GM23338 (cell line): ENCODE measurements at regions not wholly inside any gene's neighbourhood (a gene's known extent, or its start where the extent isn't known, plus 50 kb on each side); places are given as distances from the start of the nearest gene placed in this dataset.

ENCODE experiments used
- ATAC-seq: fragments of 200-7000 bp; cut with Tn5 transposase; 3 replicates; pipeline ENCODE4 v1.9.1; 2020
- DNase-seq: peaks from one replicate; pipeline ENCODE4 v3.0.0-alpha.2; 2015; ENCODE audit warnings: low spot score
- H2AFZ ChIP-seq: fragments of 200-600 bp; sonication (generic); 2 replicates; pipeline ENCODE4 v1.8.0; 2016; ENCODE audit warnings: antibody characterized with exemption, mild to moderate bottlenecking, moderate library complexity
- H3F3A ChIP-seq: fragments of 200-600 bp; sonication (generic); replicated peaks from 2 replicates; pipeline ENCODE4 v1.8.0; 2017; ENCODE audit warnings: antibody characterized with exemption, mixed run types, low read depth
- H3K27ac ChIP-seq: fragments of 200-600 bp; sonication (generic); 2 replicates; pipeline ENCODE4 v1.6.1; 2016; ENCODE audit warnings: low read depth
- H3K27me3 ChIP-seq: fragments of 200-600 bp; sonication (generic); 2 replicates; pipeline ENCODE4 v1.8.0; 2016; ENCODE audit warnings: mild to moderate bottlenecking, mixed run types, moderate library complexity; ENCODE audit not compliant: insufficient read depth
- H3K36me3 ChIP-seq: fragments of 200-600 bp; sonication (generic); 2 replicates; pipeline ENCODE4 v1.8.0; 2016; ENCODE audit warnings: mild to moderate bottlenecking; ENCODE audit not compliant: insufficient read depth
- H3K4me1 ChIP-seq: fragments of 200-600 bp; sonication (generic); 2 replicates; pipeline ENCODE4 v1.8.0; 2016; ENCODE audit warnings: mild to moderate bottlenecking, moderate library complexity; ENCODE audit not compliant: insufficient read depth
- H3K4me2 ChIP-seq: fragments of 200-600 bp; sonication (generic); 2 replicates; pipeline ENCODE4 v1.7.1; 2017; ENCODE audit warnings: mixed run types
- H3K4me3 ChIP-seq: fragments of 200-600 bp; sonication (generic); 2 replicates; pipeline ENCODE4 v1.6.1; 2016; ENCODE audit warnings: mixed run types
- H3K79me2 ChIP-seq: fragments of 200-600 bp; sonication (generic); replicated peaks from 2 replicates; pipeline ENCODE4 v1.8.0; 2017; ENCODE audit warnings: mild to moderate bottlenecking; ENCODE audit not compliant: insufficient read depth
- H3K9me2 ChIP-seq: fragments of 200-600 bp; sonication (generic); 2 replicates; pipeline ENCODE4 v1.8.0; 2017; ENCODE audit not compliant: insufficient read depth
- H4K20me1 ChIP-seq: fragments of 200-600 bp; sonication (generic); replicated peaks from 2 replicates; pipeline ENCODE4 v1.8.0; 2017; ENCODE audit warnings: mild to moderate bottlenecking; ENCODE audit not compliant: insufficient read depth
- H3K27ac Mint-ChIP-seq: 2 replicates; pipeline ENCODE4 v1.8.0; 2020; ENCODE audit warnings: inconsistent platforms, mild to moderate bottlenecking, moderate library complexity, mixed read lengths
- H3K27me3 Mint-ChIP-seq: 3 replicates; pipeline ENCODE4 v1.8.0; 2022; ENCODE audit warnings: low read depth, mild to moderate bottlenecking, moderate library complexity, mixed read lengths, inconsistent platforms; ENCODE audit not compliant: insufficient read depth, poor library complexity
- H3K36me3 Mint-ChIP-seq: 3 replicates; pipeline ENCODE4 v1.8.0; 2021; ENCODE audit warnings: low read depth, mild to moderate bottlenecking, inconsistent platforms, moderate library complexity, mixed read lengths
- H3K4me1 Mint-ChIP-seq: 3 replicates; pipeline ENCODE4 v1.8.0; 2020; ENCODE audit warnings: mild to moderate bottlenecking, inconsistent platforms, mixed read lengths
- H3K4me3 Mint-ChIP-seq: 3 replicates; pipeline ENCODE4 v1.8.0; 2021; ENCODE audit warnings: moderate library complexity, mild to moderate bottlenecking, inconsistent platforms, mixed read lengths
- H3K9me3 Mint-ChIP-seq: 3 replicates; pipeline ENCODE4 v1.8.0; 2020; ENCODE audit warnings: moderate library complexity, mild to moderate bottlenecking, inconsistent platforms, mixed read lengths
- CREB1 ChIP-seq: fragments of 250-450 bp; sonication (Bioruptor Pico); IDR thresholded peaks from 2 replicates; pipeline ENCODE4 v1.5.0; 2020; ENCODE audit warnings: low read depth, mild to moderate bottlenecking, moderate library complexity
- EZH2 ChIP-seq: fragments of 200-600 bp; sonication (generic); IDR thresholded peaks from one replicate; pipeline ENCODE4 v1.8.0; 2017; ENCODE audit warnings: antibody characterized with exemption, mild to moderate bottlenecking, low read depth; ENCODE audit not compliant: unreplicated experiment
- NANOG ChIP-seq: IDR thresholded peaks from 2 replicates; pipeline ENCODE4 v1.6.1; 2016; ENCODE audit warnings: antibody characterized with exemption, borderline replicate concordance
- POLR2AphosphoS5 ChIP-seq: IDR thresholded peaks from 2 replicates; pipeline ENCODE4 v1.6.1; 2016; ENCODE audit warnings: antibody characterized with exemption, low read depth
- REST ChIP-seq: IDR thresholded peaks from one replicate; pipeline ENCODE4 v1.6.1; 2018; ENCODE audit warnings: antibody characterized with exemption; ENCODE audit not compliant: unreplicated experiment
- STAT1 ChIP-seq: IDR thresholded peaks from one replicate; pipeline ENCODE4 v1.6.1; 2016; ENCODE audit warnings: antibody characterized with exemption; ENCODE audit not compliant: unreplicated experiment
- ZNF331 ChIP-seq: fragments of 250-450 bp; sonication (Bioruptor Pico); IDR thresholded peaks from 2 replicates; pipeline ENCODE4 v1.5.0; 2020; ENCODE audit warnings: low read depth, mild to moderate bottlenecking, moderate library complexity
- TF ChIP-seq, protein P1 (sequence below), 2 experiments: fragments of 200-600 bp in 1 of 2; sonication (generic) in 1 of 2; conservative IDR thresholded peaks; 2 replicates each; pipeline versions ENCODE4 v1.5.1 to v1.6.1; 2016 to 2017; ENCODE audit warnings: antibody characterized with exemption in 2 of 2, low read depth in 2 of 2, mild to moderate bottlenecking in 2 of 2, moderate library complexity in 1 of 2

DNA sequence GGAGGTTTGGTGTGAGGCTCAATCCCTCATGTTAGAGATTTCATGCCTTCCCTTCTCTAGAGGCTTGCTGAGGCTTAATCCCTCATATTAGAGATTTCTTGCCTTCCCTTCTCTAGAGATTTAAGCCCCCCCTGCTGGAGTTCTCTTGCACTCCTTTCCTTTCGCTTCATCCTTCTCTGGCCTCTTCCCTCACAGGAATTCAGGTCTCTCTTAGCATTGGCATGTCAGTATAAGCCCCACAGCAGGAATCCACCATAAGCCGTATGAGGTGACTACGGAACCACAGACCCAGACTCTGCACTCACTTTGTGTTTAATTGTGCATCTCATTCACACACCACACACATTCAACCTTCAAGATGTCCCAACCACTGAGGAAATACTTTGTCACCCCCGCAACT lies 338.6 kb upstream of the POU1F1 start:
- Histone ChIP-seq H4K20me1 (no peaks in the 10 kb centered on the region), H3K4me2 (no peak overlapping the region), H3K36me3 (peaks cover 10% of the 10 kb centered on the region), H3K27ac (no peak overlapping the region), H3K4me1 (no peaks in the 10 kb centered on the region), H3F3A (no peaks in the 10 kb centered on the region), H2AFZ (no peak overlapping the region), H3K79me2 (no peaks in the 10 kb centered on the region), H3K27me3 (no peaks in the 10 kb centered on the region), H3K9me2 (no peaks in the 10 kb centered on the region), H3K4me3 (no peak overlapping the region)
- TF ChIP-seq, protein P1, sequence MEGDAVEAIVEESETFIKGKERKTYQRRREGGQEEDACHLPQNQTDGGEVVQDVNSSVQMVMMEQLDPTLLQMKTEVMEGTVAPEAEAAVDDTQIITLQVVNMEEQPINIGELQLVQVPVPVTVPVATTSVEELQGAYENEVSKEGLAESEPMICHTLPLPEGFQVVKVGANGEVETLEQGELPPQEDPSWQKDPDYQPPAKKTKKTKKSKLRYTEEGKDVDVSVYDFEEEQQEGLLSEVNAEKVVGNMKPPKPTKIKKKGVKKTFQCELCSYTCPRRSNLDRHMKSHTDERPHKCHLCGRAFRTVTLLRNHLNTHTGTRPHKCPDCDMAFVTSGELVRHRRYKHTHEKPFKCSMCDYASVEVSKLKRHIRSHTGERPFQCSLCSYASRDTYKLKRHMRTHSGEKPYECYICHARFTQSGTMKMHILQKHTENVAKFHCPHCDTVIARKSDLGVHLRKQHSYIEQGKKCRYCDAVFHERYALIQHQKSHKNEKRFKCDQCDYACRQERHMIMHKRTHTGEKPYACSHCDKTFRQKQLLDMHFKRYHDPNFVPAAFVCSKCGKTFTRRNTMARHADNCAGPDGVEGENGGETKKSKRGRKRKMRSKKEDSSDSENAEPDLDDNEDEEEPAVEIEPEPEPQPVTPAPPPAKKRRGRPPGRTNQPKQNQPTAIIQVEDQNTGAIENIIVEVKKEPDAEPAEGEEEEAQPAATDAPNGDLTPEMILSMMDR (conservative IDR thresholded peaks at IDR 0.05; ENCODE audit: low read depth in 2 of 2) = peak in 1 of 2 experiments; percentile 17; a peak in 1 of 4 replicates
- TF ChIP-seq NANOG = no peak
- ATAC-seq = peak; percentile 38; the same call in 1 of the 3 replicates
- no peak overlapping the region for H3K4me3 Mint-ChIP-seq
- H3K4me1 Mint-ChIP-seq = no peaks in the 10 kb centered on the region
- no peaks in the 10 kb centered on the region for H3K27me3 Mint-ChIP-seq
- peak; percentile 39 for DNase-seq
- peaks cover 40% of the 10 kb centered on the region for H3K9me3 Mint-ChIP-seq
- peaks cover 32% of the 10 kb centered on the region for H3K36me3 Mint-ChIP-seq
- H3K27ac Mint-ChIP-seq = no peak overlapping the region

GRCh38 chr3:87607234-87607633 lies 330.9 kb upstream of the POU1F1 start:
- ATAC-seq (no peak), DNase-seq (no peak)
- Mint-ChIP-seq H3K27me3 (no peaks in the 10 kb centered on the region), H3K36me3 (peaks cover 24% of the 10 kb centered on the region), H3K27ac (no peak overlapping the region), H3K4me1 (no peaks in the 10 kb centered on the region), H3K9me3 (peaks cover 34% of the 10 kb centered on the region), H3K4me3 (no peak overlapping the region)
- no peak overlapping the region for H2AFZ ChIP-seq
- H3K9me2 ChIP-seq = no peaks in the 10 kb centered on the region
- no peaks in the 10 kb centered on the region for H3K27me3 ChIP-seq
- H3F3A ChIP-seq = no peaks in the 10 kb centered on the region
- no peaks in the 10 kb centered on the region for H3K79me2 ChIP-seq
- H4K20me1 ChIP-seq = no peaks in the 10 kb centered on the region
- TF ChIP-seq CREB1 (CRISPR knock-in tag) (no peak), EZH2 (no peak), POLR2AphosphoS5 (no peak), ZNF331 (CRISPR knock-in tag) (no peak), REST (no peak), STAT1 (no peak), NANOG (no peak)
- H3K4me2 ChIP-seq = no peak overlapping the region
- H3K4me3 ChIP-seq = no peak overlapping the region
- no peaks in the 10 kb centered on the region for H3K4me1 ChIP-seq
- H3K36me3 ChIP-seq = no peaks in the 10 kb centered on the region
- H3K27ac ChIP-seq = no peak overlapping the region
